IMR-90 (cell line): ENCODE measurements at regions not wholly inside any gene's neighbourhood (a gene's known extent, or its start where the extent isn't known, plus 50 kb on each side); places are given as distances from the start of the nearest gene placed in this dataset.

Source experiments
- ATAC-seq: fragments of 200-7000 bp; cut with Tn5 transposase; 2 replicates; pipeline ENCODE4 v1.9.1; 2020; ENCODE audit warnings: low read depth, mild to moderate bottlenecking, moderate library complexity
- BruUV-seq: library from RNA; stranded (reverse); fragments of 400-500 nt; replicated peaks from 2 replicates; lab custom pipeline; 2021; lab: Mats Ljungman, UMichigan
- CTCF ChIA-PET: fragments of 300-600 bp; formaldehyde crosslinking; extraction: SDS; loops from one replicate; lab custom pipeline; 2021; ENCODE audit warnings: antibody characterized with exemption; lab: Yijun Ruan, JAX
- POLR2A ChIA-PET: fragments of 300-600 bp; sonication (Branson Sonifier 250); formaldehyde crosslinking; loops from one replicate; lab custom pipeline; 2022; ENCODE audit warnings: antibody characterized with exemption; ENCODE audit not compliant: unreplicated experiment; lab: Charles Lee
- DNase-seq: peaks from one replicate; pipeline ENCODE4 v3.0.0; 2013
- H2AFZ ChIP-seq: replicated peaks from 2 replicates; pipeline ENCODE3; 2013; ENCODE audit warnings: low read length, mild to moderate bottlenecking; ENCODE audit not compliant: poor library complexity
- H2AK5ac ChIP-seq: 2 replicates; pipeline ENCODE4 v1.6.1; 2013; ENCODE audit warnings: low read depth, low read length, inconsistent platforms
- H2AK9ac ChIP-seq: replicated peaks from 2 replicates; pipeline ENCODE3; 2013; ENCODE audit warnings: mild to moderate bottlenecking, low read depth, low read length, moderate library complexity; ENCODE audit not compliant: poor library complexity
- H2BK120ac ChIP-seq: 2 replicates; pipeline ENCODE4 v1.6.1; 2013; ENCODE audit warnings: low read depth, low read length, inconsistent platforms
- H2BK15ac ChIP-seq: 3 replicates; pipeline ENCODE4 v1.6.1; 2013; ENCODE audit warnings: low read depth, low read length, inconsistent platforms
- H2BK20ac ChIP-seq: 2 replicates; pipeline ENCODE4 v1.6.1; 2013; ENCODE audit warnings: low read depth, mild to moderate bottlenecking, inconsistent platforms, low read length, moderate library complexity
- H2BK5ac ChIP-seq: 2 replicates; pipeline ENCODE4 v1.6.1; 2013; ENCODE audit warnings: mild to moderate bottlenecking, low read depth, low read length, inconsistent platforms; ENCODE audit not compliant: poor library complexity, severe bottlenecking
- H3K14ac ChIP-seq: replicated peaks from 2 replicates; pipeline ENCODE4 v1.6.1; 2013; ENCODE audit warnings: low read depth, low read length, inconsistent platforms
- H3K18ac ChIP-seq: 2 replicates; pipeline ENCODE4 v1.6.1; 2013; ENCODE audit warnings: low read depth, low read length, control low read depth
- H3K23ac ChIP-seq: 2 replicates; pipeline ENCODE4 v1.6.1; 2013; ENCODE audit warnings: low read depth, low read length, inconsistent platforms
- H3K27ac ChIP-seq: 2 replicates; pipeline ENCODE4 v1.5.1; 2013; ENCODE audit warnings: mild to moderate bottlenecking, control low read depth, low read length; ENCODE audit not compliant: insufficient read depth
- H3K27me3 ChIP-seq: 2 replicates; pipeline ENCODE4 v1.6.1; 2013; ENCODE audit warnings: low read length; ENCODE audit not compliant: control insufficient read depth, insufficient read depth
- H3K36me3 ChIP-seq: 2 replicates; pipeline ENCODE4 v1.6.1; 2013; ENCODE audit warnings: low read length, mixed read lengths; ENCODE audit not compliant: control insufficient read depth, insufficient read depth
- H3K4ac ChIP-seq: 2 replicates; pipeline ENCODE4 v1.6.1; 2013; ENCODE audit warnings: low read depth, low read length, inconsistent platforms
- H3K4me1 ChIP-seq: 2 replicates; pipeline ENCODE4 v1.6.1; 2013; ENCODE audit warnings: low read length, mixed read lengths; ENCODE audit not compliant: control insufficient read depth, insufficient read depth
- H3K4me2 ChIP-seq: 2 replicates; pipeline ENCODE4 v1.6.1; 2013; ENCODE audit warnings: low read depth, mild to moderate bottlenecking, control low read depth, low read length, moderate library complexity
- H3K4me3 ChIP-seq: 2 replicates; pipeline ENCODE4 v1.5.1; 2013; ENCODE audit warnings: low read depth, mild to moderate bottlenecking, control low read depth, low read length, moderate library complexity; ENCODE audit not compliant: insufficient read depth
- H3K56ac ChIP-seq: 2 replicates; pipeline ENCODE4 v1.6.1; 2013; ENCODE audit warnings: low read length, inconsistent platforms; ENCODE audit not compliant: insufficient read depth; ENCODE audit errors: extremely low read depth
- H3K79me1 ChIP-seq, 2 experiments: 2 replicates each; pipeline ENCODE4 v1.6.1; 2013; ENCODE audit warnings: low read length in 2 of 2, inconsistent platforms in 1 of 2, low read depth in 1 of 2
- H3K9ac ChIP-seq: 2 replicates; pipeline ENCODE4 v1.6.1; 2013; ENCODE audit warnings: low read depth, low read length, control low read depth
- H3K9me1 ChIP-seq: 2 replicates; pipeline ENCODE4 v1.6.1; 2013; ENCODE audit warnings: low read length, inconsistent platforms; ENCODE audit not compliant: insufficient read depth
- H3K9me3 ChIP-seq: 2 replicates; pipeline ENCODE4 v1.6.1; 2013; ENCODE audit warnings: low read length; ENCODE audit not compliant: control insufficient read depth, insufficient read depth
- H4K20me1 ChIP-seq: 2 replicates; pipeline ENCODE4 v1.6.1; 2013; ENCODE audit warnings: low read length, inconsistent platforms; ENCODE audit not compliant: insufficient read depth
- H4K5ac ChIP-seq: 2 replicates; pipeline ENCODE4 v1.6.1; 2013; ENCODE audit warnings: mild to moderate bottlenecking, low read depth, low read length, control low read depth
- H4K8ac ChIP-seq, 2 experiments: 2 replicates each; pipeline ENCODE4 v1.6.1; 2013; ENCODE audit warnings: low read depth in 2 of 2, low read length in 2 of 2, control low read depth in 1 of 2, inconsistent platforms in 1 of 2
- H4K91ac ChIP-seq: 2 replicates; pipeline ENCODE4 v1.6.1; 2013; ENCODE audit warnings: low read depth, low read length, inconsistent platforms; ENCODE audit not compliant: insufficient read depth
- BHLHE40 ChIP-seq: fragments of 150-350 bp; IDR thresholded peaks from 2 replicates; pipeline ENCODE4 v1.6.1; 2016; ENCODE audit warnings: mild to moderate bottlenecking, low read depth, low read length
- MAFK ChIP-seq: IDR thresholded peaks from 2 replicates; pipeline ENCODE4 v1.6.1; 2012; ENCODE audit warnings: low read depth, low read length, improper control_type of control experiment
- MAZ ChIP-seq: IDR thresholded peaks from 2 replicates; pipeline ENCODE4 v1.6.1; 2012; ENCODE audit warnings: low read depth, mild to moderate bottlenecking, low read length, improper control_type of control experiment, moderate library complexity, borderline replicate concordance
- RAD21 ChIP-seq: IDR thresholded peaks from 2 replicates; pipeline ENCODE4 v1.6.1; 2012; ENCODE audit warnings: low read length, improper control_type of control experiment
- WGBS, 2 experiments: methylation state at CpG; one replicate each; pipeline versions ENCODE4 v1.1.5 to v1.1.7; 2013; ENCODE audit warnings: missing lambda C conversion rate in 2 of 2; ENCODE audit not compliant: insufficient read length in 1 of 2; ENCODE audit errors: extremely low coverage in 2 of 2; 5-methylcytosine and 5-hydroxymethylcytosine counted together
- dilution Hi-C: fragments of 300-500 bp; cut with HindIII; formaldehyde crosslinking; loops from one replicate; pipeline ENCODE4 v1.14.3; 2018; ENCODE audit warnings: low sequenced_read_pairs; ENCODE audit not compliant: unreplicated experiment
- in situ Hi-C: fragments of 300-500 bp; cut with MboI; formaldehyde crosslinking; loops from 3 replicates; pipeline ENCODE4 v1.14.3; 2019; ENCODE audit warnings: low sequenced_read_pairs, inconsistent platforms, mixed read lengths
- intact Hi-C: fragments of 100-400 bp; cut with micrococcal nuclease; formaldehyde crosslinking; loops from 2 replicates; pipeline ENCODE4 v1.10.0; 2022
- TF ChIP-seq, protein P1 (sequence below): fragments of 150-350 bp; IDR thresholded peaks from 2 replicates; pipeline ENCODE4 v1.6.1; 2017; ENCODE audit warnings: mild to moderate bottlenecking, antibody characterized with exemption, low read length, low read depth
- TF ChIP-seq, protein P2 (sequence below): fragments of 150-350 bp; IDR thresholded peaks from 2 replicates; pipeline ENCODE4 v1.6.1; 2016; ENCODE audit warnings: low read depth, mild to moderate bottlenecking, low read length, moderate library complexity, borderline replicate concordance

- POLR2A ChIA-PET: no interaction called here
- BruUV-seq: no TSS peak
- no peak overlapping the region for H3K56ac ChIP-seq
These were observed 1019.8 kb upstream of the ATXN7L3B start for GRCh38 chr12:73517859-73518258.

More at GRCh38 chr12:73517859-73518258, 1019.8 kb upstream of the ATXN7L3B start:
- Histone ChIP-seq H2AK5ac (no peak overlapping the region), H2AFZ (no peak overlapping the region), H3K36me3 (no peaks in the 10 kb centered on the region), H4K8ac (no peak overlapping the region), H3K9ac (no peak overlapping the region), H3K4me3 (no peak overlapping the region), H4K91ac (no peak overlapping the region), H3K23ac (no peak overlapping the region), H3K4me1 (no peaks in the 10 kb centered on the region), H4K5ac (no peak overlapping the region), H4K20me1 (no peaks in the 10 kb centered on the region), H3K4ac (no peak overlapping the region), H3K27me3 (no peaks in the 10 kb centered on the region), H3K14ac (no peak overlapping the region), H3K18ac (no peak overlapping the region), H3K79me1 (no peaks in the 10 kb centered on the region), H3K9me1 (no peaks in the 10 kb centered on the region), H2BK20ac (no peak overlapping the region), H2BK120ac (no peak overlapping the region), H2BK15ac (no peak overlapping the region), H2BK5ac (no peak overlapping the region), H3K9me3 (peaks cover 5% of the 10 kb centered on the region; the same call in 1 of the 2 replicates), H2AK9ac (no peak overlapping the region), H3K4me2 (no peak overlapping the region), H3K27ac (no peak overlapping the region)
- dilution Hi-C loops: no loop called here
- in situ Hi-C loops: no loop called here
- intact Hi-C loops: no loop called here
- TF ChIP-seq, protein P1, sequence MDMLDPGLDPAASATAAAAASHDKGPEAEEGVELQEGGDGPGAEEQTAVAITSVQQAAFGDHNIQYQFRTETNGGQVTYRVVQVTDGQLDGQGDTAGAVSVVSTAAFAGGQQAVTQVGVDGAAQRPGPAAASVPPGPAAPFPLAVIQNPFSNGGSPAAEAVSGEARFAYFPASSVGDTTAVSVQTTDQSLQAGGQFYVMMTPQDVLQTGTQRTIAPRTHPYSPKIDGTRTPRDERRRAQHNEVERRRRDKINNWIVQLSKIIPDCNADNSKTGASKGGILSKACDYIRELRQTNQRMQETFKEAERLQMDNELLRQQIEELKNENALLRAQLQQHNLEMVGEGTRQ: no peak
- TF ChIP-seq BHLHE40: no peak
- TF ChIP-seq, protein P2, sequence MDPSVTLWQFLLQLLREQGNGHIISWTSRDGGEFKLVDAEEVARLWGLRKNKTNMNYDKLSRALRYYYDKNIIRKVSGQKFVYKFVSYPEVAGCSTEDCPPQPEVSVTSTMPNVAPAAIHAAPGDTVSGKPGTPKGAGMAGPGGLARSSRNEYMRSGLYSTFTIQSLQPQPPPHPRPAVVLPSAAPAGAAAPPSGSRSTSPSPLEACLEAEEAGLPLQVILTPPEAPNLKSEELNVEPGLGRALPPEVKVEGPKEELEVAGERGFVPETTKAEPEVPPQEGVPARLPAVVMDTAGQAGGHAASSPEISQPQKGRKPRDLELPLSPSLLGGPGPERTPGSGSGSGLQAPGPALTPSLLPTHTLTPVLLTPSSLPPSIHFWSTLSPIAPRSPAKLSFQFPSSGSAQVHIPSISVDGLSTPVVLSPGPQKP: no peak
- no peak for TF ChIP-seq RAD21
- TF ChIP-seq MAFK: peak; percentile 93
- TF ChIP-seq MAZ: no peak
- no peak for DNase-seq
- WGBS, 2 experiments: no CpG with 5 or more reads among the region's 1 CpG
- ATAC-seq: no peak
- CTCF ChIA-PET: no interaction called here
